ENCODE measurements at regions not wholly inside any gene's neighbourhood (a gene's known extent, or its start where the extent isn't known, plus 50 kb on each side); places are given as distances from the start of the nearest gene placed in this dataset.

GRCh38 chr3:88219138-88219792 is 69.5 kb downstream of the C3orf38 start:
- intact Hi-C loops (cut with micrococcal nuclease; ENCODE audit: unreplicated experiment) (no loop called here), in situ Hi-C loops (cut with HindIII; ENCODE audit: low pct_unique_long_range_greater_than_20kb, low sequenced_read_pairs) (no loop called here)
- TF ChIP-seq SIN3A (IDR thresholded peaks at IDR 0.05; ENCODE audit: borderline replicate concordance, insufficient read depth, low read depth, low read length), result no peak
- peak; percentile 66 for TF ChIP-seq CTCF (IDR thresholded peaks at IDR 0.05)
- no peaks in the 10 kb centered on the region for H3K9me3 ChIP-seq (ENCODE audit: control insufficient read depth, insufficient read depth, low read depth, low read length)
- no peak overlapping the region for H3K4me3 ChIP-seq (ENCODE audit: low read depth in 2 of 2, low read length in 2 of 2)
- CTCF ChIA-PET, result interaction anchor here (0.7 kb wide), 1 partner anchor 1208 kb away, joined by 5 read pairs; no protein-coding TSS in a partner anchor
- ATAC-seq (0 out of 2 replicates have a peak, but pooled peaks have one; percentile 63), DNase-seq (ENCODE audit: low read depth, low spot score) (no peak)
- H3K27ac ChIP-seq (ENCODE audit: low read length), result no peak overlapping the region
- no peaks in the 10 kb centered on the region for H3K27me3 ChIP-seq (ENCODE audit: control insufficient read depth, insufficient read depth, low read length)
- H3K4me1 ChIP-seq (ENCODE audit: control insufficient read depth, insufficient read depth, low read length), result no peaks in the 10 kb centered on the region
- H3K36me3 ChIP-seq (ENCODE audit: control insufficient read depth, insufficient read depth, low read length), result no peaks in the 10 kb centered on the region; the same call in 1 of the 2 replicates
- POLR2A ChIA-PET, result no interaction called here
- no TSS peak for BruUV-seq (replicated peaks)

GRCh38 chr3:88220126-88220525 is 70.4 kb downstream of the C3orf38 start:
- POLR2A ChIA-PET, result no interaction called here
- no peaks in the 10 kb centered on the region for H3K36me3 ChIP-seq (ENCODE audit: control insufficient read depth, insufficient read depth, low read length)
- in situ Hi-C loops (cut with HindIII; ENCODE audit: low pct_unique_long_range_greater_than_20kb, low sequenced_read_pairs), result no loop called here
- no peak for DNase-seq (ENCODE audit: low read depth, low spot score)
- H3K4me3 ChIP-seq (ENCODE audit: low read depth in 2 of 2, low read length in 2 of 2), result no peak overlapping the region
- no peaks in the 10 kb centered on the region for H3K9me3 ChIP-seq (ENCODE audit: control insufficient read depth, insufficient read depth, low read depth, low read length)
- no peak for ATAC-seq
- no peaks in the 10 kb centered on the region for H3K27me3 ChIP-seq (ENCODE audit: control insufficient read depth, insufficient read depth, low read length)
- H3K27ac ChIP-seq (ENCODE audit: low read length), result no peak overlapping the region
- intact Hi-C loops (cut with micrococcal nuclease; ENCODE audit: unreplicated experiment), result no loop called here
- no peak for TF ChIP-seq SIN3A (IDR thresholded peaks at IDR 0.05; ENCODE audit: borderline replicate concordance, insufficient read depth, low read depth, low read length)
- TF ChIP-seq POLR2AphosphoS5 (IDR thresholded peaks at IDR 0.05; ENCODE audit: low read depth, low read length), result no peak
- no peak for TF ChIP-seq CTCF (IDR thresholded peaks at IDR 0.05)
- no peak for TF ChIP-seq REST (IDR thresholded peaks at IDR 0.05; ENCODE audit: insufficient read depth in 1 of 2, low read depth in 2 of 2, low read length in 1 of 2)
- no peak for TF ChIP-seq TCF7L2 (IDR thresholded peaks at IDR 0.05; ENCODE audit: low read depth, low read length)
- no peaks in the 10 kb centered on the region for H3K4me1 ChIP-seq (ENCODE audit: control insufficient read depth, insufficient read depth, low read length)
- no TSS peak for BruUV-seq (replicated peaks)
- CTCF ChIA-PET, result no interaction called here

Measured in Panc1 (cell line).